Endothelial cell of umbilical vein (primary cell): ENCODE measurements at regions not wholly inside any gene's neighbourhood (a gene's known extent, or its start where the extent isn't known, plus 50 kb on each side); places are given as distances from the start of the nearest gene placed in this dataset.

ENCODE experiments used
- BruUV-seq: library from RNA; stranded (reverse); fragments of 400-500 nt; replicated peaks from 2 replicates; lab custom pipeline; 2021; lab: Mats Ljungman, UMichigan
- CTCF ChIA-PET: fragments of 300-600, 350-600 bp; sonication (Branson Sonifier 250); formaldehyde crosslinking; loops from one replicate; lab custom pipeline; 2021; ENCODE audit warnings: antibody characterized with exemption, inconsistent platforms; lab: Charles Lee
- POLR2A ChIA-PET: fragments of 300-600, 350-600 bp; sonication (Branson Sonifier 250); formaldehyde crosslinking; loops from one replicate; lab custom pipeline; 2021; ENCODE audit warnings: antibody characterized with exemption, inconsistent platforms; lab: Charles Lee
- DNase-seq: peaks from one replicate; pipeline ENCODE4 v3.0.0-alpha.2; 2011; ENCODE audit warnings: low read depth, low spot score
- FAIRE-seq: peaks from 2 replicates; lab custom pipeline; 2011; peaks lifted over from hg19 to GRCh38; lab: Jason Lieb, UNC
- H2AFZ ChIP-seq: 2 replicates; pipeline ENCODE4 v1.6.0; 2012; ENCODE audit warnings: low read depth, low read length, control low read depth, inconsistent platforms
- H3K27ac ChIP-seq: 2 replicates; pipeline ENCODE4 v1.5.1; 2011; ENCODE audit warnings: low read depth, mild to moderate bottlenecking, control low read depth, low read length, moderate library complexity; ENCODE audit not compliant: insufficient read depth
- H3K27me3 ChIP-seq, 2 experiments: 2 replicates each; pipeline versions ENCODE4 v1.6.0 to v1.6.1; 2011; ENCODE audit warnings: low read length in 2 of 2, mixed read lengths in 1 of 2; ENCODE audit not compliant: control insufficient read depth in 2 of 2, insufficient read depth in 2 of 2
- H3K36me3 ChIP-seq, 2 experiments: 2 replicates in 1 of 2; 3 replicates in 1 of 2; pipeline ENCODE4 v1.5.1; 2011; ENCODE audit warnings: low read length in 2 of 2, mild to moderate bottlenecking in 1 of 2, moderate library complexity in 1 of 2; ENCODE audit not compliant: control insufficient read depth in 2 of 2, insufficient read depth in 2 of 2; ENCODE audit errors: extremely low read depth in 1 of 2
- H3K4me1 ChIP-seq: 3 replicates; pipeline ENCODE4 v1.5.1; 2011; ENCODE audit warnings: mild to moderate bottlenecking, low read length; ENCODE audit not compliant: control insufficient read depth, insufficient read depth; ENCODE audit errors: extremely low read depth
- H3K4me2 ChIP-seq: 2 replicates; pipeline ENCODE4 v1.6.1; 2011; ENCODE audit warnings: low read length, control low read depth, mixed read lengths; ENCODE audit not compliant: insufficient read depth
- H3K4me3 ChIP-seq, 3 experiments: fragments of 200-600 bp in 1 of 3; sonication (generic), shearing (Covaris generic) in 1 of 3; replicated peaks in 1 of 3; 2 replicates each; pipeline ENCODE4 v1.5.1; 2011 to 2016; ENCODE audit warnings: control low read depth in 3 of 3, low read length in 3 of 3, mild to moderate bottlenecking in 2 of 3, inconsistent platforms in 1 of 3, low read depth in 1 of 3, moderate library complexity in 1 of 3; ENCODE audit not compliant: insufficient read depth in 1 of 3
- H3K79me2 ChIP-seq: 2 replicates; pipeline ENCODE4 v1.6.0; 2012; ENCODE audit warnings: low read length, inconsistent platforms; ENCODE audit not compliant: control insufficient read depth, insufficient read depth
- H3K9ac ChIP-seq: replicated peaks from 2 replicates; pipeline ENCODE3; 2011; ENCODE audit warnings: low read length, control low read depth; ENCODE audit not compliant: insufficient read depth; ENCODE audit errors: extremely low read depth
- H3K9me1 ChIP-seq: replicated peaks from 3 replicates; pipeline ENCODE4 v1.6.0; 2011; ENCODE audit warnings: mild to moderate bottlenecking, low read length; ENCODE audit not compliant: control insufficient read depth, insufficient read depth; ENCODE audit errors: extremely low read depth
- H3K9me3 ChIP-seq: replicated peaks from 2 replicates; pipeline ENCODE4 v1.5.1; 2012; ENCODE audit warnings: low read length, inconsistent platforms; ENCODE audit not compliant: control insufficient read depth, insufficient read depth
- H4K20me1 ChIP-seq: replicated peaks from 2 replicates; pipeline ENCODE3; 2011; ENCODE audit warnings: mild to moderate bottlenecking, low read length; ENCODE audit not compliant: control insufficient read depth, insufficient read depth; ENCODE audit errors: extremely low read depth
- CTCF ChIP-seq, 2 donors: IDR thresholded peaks; 1 replicate in 1 of 2; 2 replicates in 1 of 2; pipeline ENCODE4 v1.5.1; 2011; ENCODE audit warnings: low read length in 2 of 2, mild to moderate bottlenecking in 2 of 2, moderate library complexity in 2 of 2, control low read depth in 1 of 2, inconsistent platforms in 1 of 2, low read depth in 1 of 2; ENCODE audit not compliant: insufficient read depth in 1 of 2; ENCODE audit errors: extremely low read depth in 1 of 2
- GATA2 ChIP-seq: IDR thresholded peaks from 2 replicates; pipeline ENCODE4 v1.7.0; 2011; ENCODE audit warnings: low read depth, mild to moderate bottlenecking, moderate library complexity, mixed read lengths, low read length; ENCODE audit not compliant: insufficient read length, insufficient read depth
- JUN ChIP-seq: IDR thresholded peaks from 2 replicates; pipeline ENCODE4 v1.6.1; 2011; ENCODE audit warnings: borderline replicate concordance, low read depth; ENCODE audit not compliant: insufficient read length, insufficient read depth
- MAX ChIP-seq: IDR thresholded peaks from 2 replicates; pipeline ENCODE4 v1.6.1; 2011; ENCODE audit not compliant: insufficient read depth, insufficient read length
- MYC ChIP-seq: IDR thresholded peaks from one replicate; pipeline ENCODE4 v1.6.1; 2011; ENCODE audit warnings: mild to moderate bottlenecking, low read depth, low read length
- POLR2A ChIP-seq: IDR thresholded peaks from 2 replicates; pipeline ENCODE4 v1.6.1; 2012; ENCODE audit warnings: low read depth, mild to moderate bottlenecking, control low read depth, low read length
- POLR2AphosphoS5 ChIP-seq: IDR thresholded peaks from 2 replicates; pipeline ENCODE4 v1.6.1; 2012; ENCODE audit warnings: low read depth, mild to moderate bottlenecking, control low read depth, low read length, moderate library complexity; ENCODE audit not compliant: insufficient read depth
- dilution Hi-C: fragments of 300-500 bp; cut with MboI; formaldehyde crosslinking; loops from one replicate; pipeline ENCODE4 v1.15.0; 2019; ENCODE audit warnings: low sequenced_read_pairs; ENCODE audit not compliant: extremely low pct_ligation_motif_present
- intact Hi-C: fragments of 100-400 bp; cut with micrococcal nuclease; formaldehyde crosslinking; loops from one replicate; pipeline ENCODE4 v1.10.0; 2022

- no peak for DNase-seq
- Histone ChIP-seq H3K9me1 (no peaks in the 10 kb centered on the region), H3K27ac (no peak overlapping the region), H3K9me3 (no peaks in the 10 kb centered on the region), H3K79me2 (no peaks in the 10 kb centered on the region), H3K9ac (no peak overlapping the region), H4K20me1 (no peaks in the 10 kb centered on the region), H3K4me2 (no peak overlapping the region), H3K4me3 (no peak overlapping the region), H2AFZ (no peak overlapping the region), H3K27me3 (no peaks in the 10 kb centered on the region), H3K36me3 (no peaks in the 10 kb centered on the region), H3K4me1 (peaks cover under 1% of the 10 kb centered on the region)
- no peak for FAIRE-seq
- BruUV-seq, result no TSS peak
- CTCF ChIA-PET, result no interaction called here
- dilution Hi-C loops, result no loop called here
- intact Hi-C loops, result no loop called here
- POLR2A ChIA-PET, result no interaction called here
- TF ChIP-seq GATA2 (no peak), POLR2AphosphoS5 (no peak), MAX (no peak), CTCF (IDR thresholded peaks at IDR 0.05; ENCODE audit: extremely low read depth in 1 of 2, insufficient read depth in 1 of 2, low read depth in 1 of 2, low read length in 2 of 2) (no peak), JUN (no peak), POLR2A (no peak), MYC (no peak)
Measured at GRCh38 chr12:41908206-41908605, 236.5 kb downstream of the GXYLT1 start.
